Endothelial cell of umbilical vein (primary cell): ENCODE measurements at regions not wholly inside any gene's neighbourhood (a gene's known extent, or its start where the extent isn't known, plus 50 kb on each side); places are given as distances from the start of the nearest gene placed in this dataset.

Experiments used
- BruUV-seq: library from RNA; stranded (reverse); fragments of 400-500 nt; replicated peaks from 2 replicates; lab custom pipeline; 2021; lab: Mats Ljungman, UMichigan
- CTCF ChIA-PET: fragments of 300-600, 350-600 bp; sonication (Branson Sonifier 250); formaldehyde crosslinking; loops from one replicate; lab custom pipeline; 2021; ENCODE audit warnings: antibody characterized with exemption, inconsistent platforms; lab: Charles Lee
- POLR2A ChIA-PET: fragments of 300-600, 350-600 bp; sonication (Branson Sonifier 250); formaldehyde crosslinking; loops from one replicate; lab custom pipeline; 2021; ENCODE audit warnings: antibody characterized with exemption, inconsistent platforms; lab: Charles Lee
- DNase-seq: peaks from one replicate; pipeline ENCODE4 v3.0.0-alpha.2; 2011; ENCODE audit warnings: low read depth, low spot score
- FAIRE-seq: peaks from 2 replicates; lab custom pipeline; 2011; peaks lifted over from hg19 to GRCh38; lab: Jason Lieb, UNC
- H2AFZ ChIP-seq: 2 replicates; pipeline ENCODE4 v1.6.0; 2012; ENCODE audit warnings: low read depth, low read length, control low read depth, inconsistent platforms
- H3K27ac ChIP-seq: 2 replicates; pipeline ENCODE4 v1.5.1; 2011; ENCODE audit warnings: low read depth, mild to moderate bottlenecking, control low read depth, low read length, moderate library complexity; ENCODE audit not compliant: insufficient read depth
- H3K27me3 ChIP-seq, 2 experiments: 2 replicates each; pipeline versions ENCODE4 v1.6.0 to v1.6.1; 2011; ENCODE audit warnings: low read length in 2 of 2, mixed read lengths in 1 of 2; ENCODE audit not compliant: control insufficient read depth in 2 of 2, insufficient read depth in 2 of 2
- H3K36me3 ChIP-seq, 2 experiments: 2 replicates in 1 of 2; 3 replicates in 1 of 2; pipeline ENCODE4 v1.5.1; 2011; ENCODE audit warnings: low read length in 2 of 2, mild to moderate bottlenecking in 1 of 2, moderate library complexity in 1 of 2; ENCODE audit not compliant: control insufficient read depth in 2 of 2, insufficient read depth in 2 of 2; ENCODE audit errors: extremely low read depth in 1 of 2
- H3K4me1 ChIP-seq: 3 replicates; pipeline ENCODE4 v1.5.1; 2011; ENCODE audit warnings: mild to moderate bottlenecking, low read length; ENCODE audit not compliant: control insufficient read depth, insufficient read depth; ENCODE audit errors: extremely low read depth
- H3K4me2 ChIP-seq: 2 replicates; pipeline ENCODE4 v1.6.1; 2011; ENCODE audit warnings: low read length, control low read depth, mixed read lengths; ENCODE audit not compliant: insufficient read depth
- H3K4me3 ChIP-seq, 3 experiments: fragments of 200-600 bp in 1 of 3; sonication (generic), shearing (Covaris generic) in 1 of 3; replicated peaks in 1 of 3; 2 replicates each; pipeline ENCODE4 v1.5.1; 2011 to 2016; ENCODE audit warnings: control low read depth in 3 of 3, low read length in 3 of 3, mild to moderate bottlenecking in 2 of 3, inconsistent platforms in 1 of 3, low read depth in 1 of 3, moderate library complexity in 1 of 3; ENCODE audit not compliant: insufficient read depth in 1 of 3
- H3K79me2 ChIP-seq: 2 replicates; pipeline ENCODE4 v1.6.0; 2012; ENCODE audit warnings: low read length, inconsistent platforms; ENCODE audit not compliant: control insufficient read depth, insufficient read depth
- H3K9ac ChIP-seq: replicated peaks from 2 replicates; pipeline ENCODE3; 2011; ENCODE audit warnings: low read length, control low read depth; ENCODE audit not compliant: insufficient read depth; ENCODE audit errors: extremely low read depth
- H3K9me1 ChIP-seq: replicated peaks from 3 replicates; pipeline ENCODE4 v1.6.0; 2011; ENCODE audit warnings: mild to moderate bottlenecking, low read length; ENCODE audit not compliant: control insufficient read depth, insufficient read depth; ENCODE audit errors: extremely low read depth
- H3K9me3 ChIP-seq: replicated peaks from 2 replicates; pipeline ENCODE4 v1.5.1; 2012; ENCODE audit warnings: low read length, inconsistent platforms; ENCODE audit not compliant: control insufficient read depth, insufficient read depth
- H4K20me1 ChIP-seq: replicated peaks from 2 replicates; pipeline ENCODE3; 2011; ENCODE audit warnings: mild to moderate bottlenecking, low read length; ENCODE audit not compliant: control insufficient read depth, insufficient read depth; ENCODE audit errors: extremely low read depth
- CTCF ChIP-seq, 2 donors: IDR thresholded peaks; 1 replicate in 1 of 2; 2 replicates in 1 of 2; pipeline ENCODE4 v1.5.1; 2011; ENCODE audit warnings: low read length in 2 of 2, mild to moderate bottlenecking in 2 of 2, moderate library complexity in 2 of 2, control low read depth in 1 of 2, inconsistent platforms in 1 of 2, low read depth in 1 of 2; ENCODE audit not compliant: insufficient read depth in 1 of 2; ENCODE audit errors: extremely low read depth in 1 of 2
- EZH2 ChIP-seq: IDR thresholded peaks from 2 replicates; pipeline ENCODE4 v1.6.1; 2012; ENCODE audit warnings: borderline replicate concordance, low read depth, mild to moderate bottlenecking, moderate library complexity, low read length, inconsistent platforms; ENCODE audit not compliant: severe bottlenecking
- FOS ChIP-seq: IDR thresholded peaks from 2 replicates; pipeline ENCODE4 v1.6.1; 2011; ENCODE audit warnings: mild to moderate bottlenecking, low read length, moderate library complexity, borderline replicate concordance; ENCODE audit not compliant: insufficient read depth
- JUN ChIP-seq: IDR thresholded peaks from 2 replicates; pipeline ENCODE4 v1.6.1; 2011; ENCODE audit warnings: borderline replicate concordance, low read depth; ENCODE audit not compliant: insufficient read length, insufficient read depth
- MAX ChIP-seq: IDR thresholded peaks from 2 replicates; pipeline ENCODE4 v1.6.1; 2011; ENCODE audit not compliant: insufficient read depth, insufficient read length
- MYC ChIP-seq: IDR thresholded peaks from one replicate; pipeline ENCODE4 v1.6.1; 2011; ENCODE audit warnings: mild to moderate bottlenecking, low read depth, low read length
- POLR2A ChIP-seq: IDR thresholded peaks from 2 replicates; pipeline ENCODE4 v1.6.1; 2012; ENCODE audit warnings: low read depth, mild to moderate bottlenecking, control low read depth, low read length
- dilution Hi-C: fragments of 300-500 bp; cut with MboI; formaldehyde crosslinking; loops from one replicate; pipeline ENCODE4 v1.15.0; 2019; ENCODE audit warnings: low sequenced_read_pairs; ENCODE audit not compliant: extremely low pct_ligation_motif_present
- intact Hi-C: fragments of 100-400 bp; cut with micrococcal nuclease; formaldehyde crosslinking; loops from one replicate; pipeline ENCODE4 v1.10.0; 2022

DNA sequence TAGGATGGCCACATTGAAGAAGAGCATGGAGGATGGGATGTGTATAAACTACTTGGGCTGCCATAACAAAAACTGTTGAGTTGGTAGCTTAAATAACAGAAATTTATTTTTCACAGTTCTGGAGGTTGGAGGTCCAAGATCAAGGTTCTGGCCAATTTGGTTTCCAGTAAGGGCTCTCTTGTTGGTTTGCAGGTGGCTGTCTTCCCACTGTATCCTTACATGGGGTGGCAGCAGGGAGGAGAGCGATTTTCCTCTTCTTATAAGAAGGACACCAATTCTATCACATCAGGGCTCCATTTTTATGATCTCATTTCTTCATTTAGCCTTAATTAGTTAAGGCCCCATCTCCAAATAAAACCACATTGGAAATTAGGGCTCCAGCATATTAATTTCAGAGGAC lies 465.7 kb downstream of the GADD45G start:
- no peaks in the 10 kb centered on the region for H3K4me1 ChIP-seq
- no peak for TF ChIP-seq FOS
- no peak for TF ChIP-seq CTCF (IDR thresholded peaks at IDR 0.05; ENCODE audit: extremely low read depth in 1 of 2, insufficient read depth in 1 of 2, low read depth in 1 of 2, low read length in 2 of 2)
- no peak for TF ChIP-seq JUN
- TF ChIP-seq MAX = no peak
- TF ChIP-seq MYC = no peak
- TF ChIP-seq EZH2 = no peak
- no peak for TF ChIP-seq POLR2A
- no peak for FAIRE-seq
- H3K36me3 ChIP-seq = no peaks in the 10 kb centered on the region
- ChIA-PET CTCF (no interaction called here), POLR2A (no interaction called here)
- no peak for DNase-seq
- H2AFZ ChIP-seq = no peak overlapping the region
- no peak overlapping the region for H3K27ac ChIP-seq
- H3K4me3 ChIP-seq = no peak overlapping the region
- H3K9ac ChIP-seq = no peak overlapping the region
- no peaks in the 10 kb centered on the region for H4K20me1 ChIP-seq
- no peaks in the 10 kb centered on the region for H3K9me1 ChIP-seq
- no TSS peak for BruUV-seq
- intact Hi-C loops = no loop called here
- no peak overlapping the region for H3K4me2 ChIP-seq
- H3K27me3 ChIP-seq = no peaks in the 10 kb centered on the region
- no peaks in the 10 kb centered on the region for H3K9me3 ChIP-seq
- H3K79me2 ChIP-seq = no peaks in the 10 kb centered on the region
- dilution Hi-C loops = no loop called here
